GM18519 (cell line): ENCODE measurements at regions not wholly inside any gene's neighbourhood (a gene's known extent, or its start where the extent isn't known, plus 50 kb on each side); places are given as distances from the start of the nearest gene placed in this dataset.
"Not testable (repeated sequence)": the region's sequence is repeated elsewhere in the genome, so short reads cannot be mapped to it uniquely, and the experiment has no call there.

Experiments used
- ATAC-seq: cut with Tn5 transposase; IDR thresholded peaks from one replicate; pipeline ENCODE4 v1.9.1; 2021; ENCODE audit warnings: mild to moderate bottlenecking, moderate library complexity; ENCODE audit not compliant: unreplicated experiment, low FRiP score

DNA sequence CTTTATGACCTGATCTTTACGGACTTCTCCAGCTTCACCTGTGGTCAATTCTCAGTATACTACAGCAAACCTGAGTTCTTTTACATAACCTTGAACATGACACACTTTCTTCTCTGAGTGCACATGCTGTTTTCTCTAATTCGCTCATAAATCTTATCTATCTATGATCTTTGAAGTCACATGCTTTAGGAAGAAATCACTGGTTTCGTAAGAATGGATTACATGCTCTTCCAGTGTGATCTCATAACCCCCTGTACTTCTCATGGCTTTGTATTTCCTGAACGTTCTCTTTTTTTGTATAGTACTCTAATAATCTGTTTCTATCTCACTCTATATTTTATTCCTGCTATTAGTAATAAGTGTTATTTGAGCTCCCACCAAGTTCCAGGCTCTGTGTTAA, 1165.2 kb downstream of the TBL1XR1 start:
- ATAC-seq: no peak

GRCh38 chr3:176016203-176016602, 1157.1 kb downstream of the NAALADL2 start:
- not testable (repeated sequence) for ATAC-seq

DNA sequence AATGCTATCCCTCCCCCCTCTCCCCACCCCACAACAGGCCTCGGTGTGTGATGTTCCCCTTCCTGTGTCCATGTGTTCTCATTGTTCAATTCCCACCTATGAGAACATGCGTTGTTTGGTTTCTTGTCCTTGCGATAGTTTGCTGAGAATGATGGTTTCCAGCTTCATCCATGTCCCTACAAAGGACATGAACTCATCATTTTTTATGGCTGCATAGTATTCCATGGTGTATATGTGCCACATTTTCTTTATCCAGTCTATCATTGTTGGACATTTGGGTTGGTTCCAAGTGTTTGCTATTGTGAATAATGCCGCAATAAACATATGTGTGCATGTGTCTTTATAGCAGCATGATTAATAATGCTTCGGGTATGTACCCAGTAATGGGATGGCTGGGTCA, 1156.1 kb downstream of the NAALADL2 start:
- ATAC-seq: not testable (repeated sequence)

DNA sequence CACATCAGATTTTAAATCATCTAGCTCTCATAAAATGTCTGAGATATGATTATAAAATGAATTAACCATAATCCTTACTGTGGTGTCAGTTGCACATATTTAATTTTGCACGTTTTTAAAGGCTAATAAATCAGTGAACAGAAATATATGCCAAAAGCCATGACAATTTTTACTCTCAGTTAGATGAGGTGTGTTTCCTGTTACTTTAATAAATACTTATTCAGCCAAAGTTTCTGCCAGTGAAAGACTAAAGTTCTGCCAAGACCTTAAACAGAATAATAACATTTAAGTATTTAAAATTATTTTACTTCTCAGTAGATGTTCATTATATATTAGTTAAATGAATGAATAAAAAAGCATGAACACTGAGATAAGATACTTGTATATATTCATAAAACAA, 1150.1 kb downstream of the NAALADL2 start:
- ATAC-seq: no peak

- ATAC-seq: no peak
Observed at GRCh38 chr3:176005564-176005963, 1146.4 kb downstream of the NAALADL2 start.

DNA sequence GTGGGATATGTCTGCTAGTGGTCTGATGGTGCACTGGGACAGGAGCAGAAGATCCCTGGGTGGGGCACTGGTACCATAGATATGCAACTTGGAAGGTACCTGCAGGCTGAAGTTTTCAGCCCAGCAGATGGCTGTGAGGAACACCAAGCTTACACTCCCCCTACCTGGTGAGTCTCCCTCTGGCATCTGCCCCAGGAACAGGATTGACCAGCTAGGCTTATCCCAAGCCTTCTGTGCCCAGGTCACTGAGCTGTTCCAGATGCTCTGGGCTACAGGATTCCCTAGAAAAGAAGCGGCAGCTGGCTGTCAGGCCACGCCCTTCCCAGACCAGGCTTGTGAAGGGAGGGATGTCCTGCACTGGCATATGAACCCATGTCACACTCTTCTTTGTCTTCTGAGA, 1130.0 kb downstream of the NAALADL2 start:
- no peak for ATAC-seq

DNA sequence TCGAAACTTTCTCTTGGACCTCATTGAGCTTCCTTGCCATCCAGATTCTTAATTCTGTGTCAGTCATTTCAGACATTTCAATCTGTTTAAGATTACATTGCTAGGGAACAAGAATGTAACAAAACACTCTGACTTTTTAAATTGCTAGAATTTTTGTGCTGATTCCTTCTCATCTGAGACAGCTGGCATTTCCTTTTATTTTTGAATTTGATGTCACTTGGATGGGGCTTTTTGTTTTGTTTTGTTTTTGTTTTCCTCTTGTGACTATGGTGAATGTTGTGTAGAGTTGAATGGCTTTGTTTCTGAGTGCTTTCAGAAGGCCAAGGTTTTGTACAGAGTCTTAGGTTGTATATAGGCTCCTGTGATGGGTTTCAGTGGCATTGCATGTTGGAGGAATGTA, 1129.3 kb downstream of the NAALADL2 start:
- no peak for ATAC-seq

DNA sequence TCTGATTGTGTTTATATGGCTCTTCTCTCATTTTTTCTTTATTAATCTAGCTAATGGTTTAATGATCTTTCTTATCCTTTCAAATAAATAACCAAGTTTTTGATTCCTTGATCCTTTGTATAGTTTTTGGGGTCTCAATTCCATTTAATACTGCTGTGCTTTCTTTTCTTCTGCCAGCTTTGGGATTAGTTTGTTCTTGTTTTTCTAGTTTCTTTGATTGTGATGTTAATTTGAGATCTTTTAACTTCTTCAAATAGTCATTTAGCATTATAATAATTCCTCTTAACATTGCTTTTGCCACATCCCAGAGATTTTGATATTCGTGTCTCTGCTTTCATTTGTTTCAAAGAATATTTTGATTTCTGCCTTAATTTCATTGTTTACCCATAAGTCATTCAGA, 1126.6 kb downstream of the NAALADL2 start:
- no peak for ATAC-seq

DNA sequence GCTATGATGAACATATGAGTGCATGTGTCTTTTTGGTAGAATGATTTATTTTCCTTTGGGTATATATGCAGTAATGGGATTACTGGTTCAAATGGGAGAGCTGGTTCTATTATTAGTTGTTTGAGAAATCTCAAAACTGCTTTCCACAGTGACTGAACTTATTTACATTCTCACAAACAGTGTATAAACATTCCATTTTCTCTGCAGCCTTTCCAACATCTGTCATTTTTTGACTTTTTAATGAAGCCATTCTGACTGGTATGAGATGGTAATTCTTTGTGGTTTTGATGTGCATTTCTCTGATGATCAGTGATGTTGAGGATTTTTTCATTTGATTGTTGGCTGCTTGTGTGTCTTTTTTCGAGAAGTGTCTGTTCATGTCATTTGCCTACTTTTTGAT, 1124.2 kb downstream of the NAALADL2 start:
- ATAC-seq: no peak

GRCh38 chr3:175980486-175981090, 1121.5 kb downstream of the NAALADL2 start:
- ATAC-seq: no peak

DNA sequence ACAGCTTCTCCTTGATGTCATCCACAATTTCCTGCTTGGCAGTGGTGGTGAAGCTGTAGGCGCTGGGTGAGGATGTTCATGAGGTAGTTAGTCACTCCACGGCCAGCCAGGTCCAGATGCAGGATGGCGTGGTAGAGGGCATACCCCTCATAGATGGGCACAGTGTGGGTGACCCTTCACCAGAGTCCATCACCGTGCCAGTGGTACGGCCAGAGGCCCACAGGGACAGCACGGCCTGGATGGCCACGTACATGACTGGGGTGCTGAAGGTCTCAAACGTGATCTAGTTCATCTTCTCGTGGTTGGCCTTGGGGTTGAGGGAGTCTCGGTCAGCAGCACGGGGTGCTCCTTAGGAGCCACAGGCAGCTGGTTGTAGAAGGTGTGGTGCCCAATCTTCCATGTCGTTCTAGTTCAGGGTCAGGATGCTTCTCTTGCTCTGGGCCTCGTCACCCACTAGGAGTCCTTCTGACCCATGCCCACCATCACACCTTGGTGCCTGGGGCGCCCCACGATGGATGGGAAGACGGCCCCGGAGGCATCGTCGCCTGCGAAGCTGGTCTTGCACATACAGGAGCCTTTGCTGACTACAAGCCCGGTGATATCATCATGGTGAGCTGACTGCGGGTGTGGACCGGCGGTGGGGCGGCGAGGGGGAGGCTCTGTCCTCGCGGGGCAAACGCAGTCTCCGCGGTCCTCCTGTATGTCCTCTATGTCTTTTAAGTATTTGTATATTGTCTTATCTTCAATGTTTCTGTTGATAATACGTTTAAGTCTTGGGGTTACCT, 1119.0 kb downstream of the NAALADL2 start:
- ATAC-seq: no peak

GRCh38 chr3:175969456-175969855, 1110.3 kb downstream of the NAALADL2 start:
- ATAC-seq: no peak

- ATAC-seq: no peak
Observed at GRCh38 chr3:175965036-175965435, 1105.9 kb downstream of the NAALADL2 start.

- no peak for ATAC-seq
Observed at GRCh38 chr3:175957427-175957826, 1098.3 kb downstream of the NAALADL2 start.

DNA sequence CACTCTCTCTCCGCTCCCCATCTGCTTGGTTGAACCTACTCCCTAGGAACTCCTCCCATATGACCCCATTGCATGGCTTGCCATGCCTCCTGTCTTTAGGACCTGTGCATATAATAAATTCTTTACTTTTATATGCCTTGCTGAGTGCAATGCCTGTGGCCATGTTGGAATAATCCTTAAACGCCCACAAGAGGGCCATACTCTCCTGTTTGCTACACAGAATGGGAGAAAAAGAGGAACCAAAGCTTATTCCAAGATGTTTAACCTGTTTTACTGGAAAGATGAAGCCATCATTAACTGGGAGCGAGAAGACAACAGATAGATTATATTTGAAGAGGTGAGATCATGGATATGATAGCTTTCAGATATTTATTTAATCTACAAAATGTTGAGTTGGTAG, 1097.8 kb downstream of the NAALADL2 start:
- no peak for ATAC-seq

DNA sequence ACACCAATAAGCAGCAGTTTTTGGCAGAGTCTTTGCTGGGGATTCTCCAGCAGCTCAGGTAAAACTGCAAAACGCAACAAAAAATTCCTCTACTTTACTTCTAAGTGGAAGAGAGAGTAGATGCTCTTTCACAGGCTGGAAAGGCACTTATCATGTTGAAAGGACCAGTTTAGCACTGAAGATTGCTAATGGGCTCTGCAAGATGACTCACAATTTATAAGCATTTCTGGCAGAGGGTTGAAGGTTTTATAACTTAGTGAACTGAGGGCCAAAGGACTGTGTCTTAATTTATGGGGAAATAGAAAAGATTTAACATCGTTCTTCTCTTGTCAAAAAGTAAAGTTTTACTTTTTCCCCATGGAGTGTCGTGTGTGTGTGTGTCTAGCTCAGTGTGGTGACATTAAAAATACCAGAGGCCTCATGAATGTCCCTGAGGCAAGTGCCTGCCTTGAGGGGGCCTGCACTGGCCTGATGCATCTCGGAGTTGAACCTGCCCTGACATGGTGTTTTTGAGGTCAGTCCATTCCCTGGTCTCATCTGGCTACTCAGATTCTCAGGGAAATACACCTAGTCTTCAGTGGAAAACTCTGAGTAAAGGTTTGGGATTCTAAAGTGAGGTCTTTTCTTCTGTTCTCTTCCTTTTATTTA, 1092.0 kb downstream of the NAALADL2 start:
- no peak for ATAC-seq

DNA sequence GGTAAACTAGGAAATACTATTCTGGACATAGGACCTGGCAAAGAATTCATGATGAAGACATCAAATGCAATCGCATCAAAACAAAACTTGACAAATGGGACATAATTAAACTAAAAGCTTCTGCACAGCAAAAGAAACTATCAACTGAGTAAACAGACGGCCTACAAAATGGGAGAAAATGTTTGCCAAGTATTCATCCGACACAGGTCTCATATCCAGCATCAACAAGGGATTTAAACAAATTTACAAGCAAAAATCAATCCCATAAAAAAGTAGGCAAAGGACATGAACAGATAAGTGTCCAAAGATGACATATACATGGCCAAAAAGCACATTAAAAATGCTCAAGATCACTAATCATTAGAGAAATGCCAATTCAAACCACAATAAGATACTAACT, 1088.9 kb downstream of the NAALADL2 start:
- ATAC-seq: no peak

GRCh38 chr3:175941352-175941751, 1082.2 kb downstream of the NAALADL2 start:
- ATAC-seq: no peak

- no peak for ATAC-seq
Observed at GRCh38 chr3:175940881-175941280, 1081.7 kb downstream of the NAALADL2 start.

GRCh38 chr3:175940243-175940642, 1081.1 kb downstream of the NAALADL2 start:
- no peak for ATAC-seq

DNA sequence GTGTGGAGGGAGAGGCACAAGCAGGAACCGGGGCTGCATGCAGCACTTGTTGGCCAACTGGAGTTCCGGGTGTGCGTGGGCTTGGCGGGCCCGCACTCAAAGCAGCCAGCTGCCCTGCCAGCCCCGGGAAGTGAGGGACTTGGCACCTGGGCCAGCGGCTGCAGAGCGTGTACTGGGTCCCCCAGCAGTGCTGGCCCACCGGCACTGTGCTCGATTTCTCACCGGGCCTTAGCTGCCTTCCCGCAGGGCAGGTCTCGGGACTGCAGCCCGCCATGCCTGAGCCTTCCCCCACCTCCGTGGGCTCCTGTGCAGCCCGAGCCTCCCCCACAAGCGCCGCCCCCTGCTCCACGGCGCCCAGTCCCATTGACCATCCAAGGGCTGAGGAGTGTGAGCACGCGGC, 1078.2 kb downstream of the NAALADL2 start:
- ATAC-seq: not testable (repeated sequence)

DNA sequence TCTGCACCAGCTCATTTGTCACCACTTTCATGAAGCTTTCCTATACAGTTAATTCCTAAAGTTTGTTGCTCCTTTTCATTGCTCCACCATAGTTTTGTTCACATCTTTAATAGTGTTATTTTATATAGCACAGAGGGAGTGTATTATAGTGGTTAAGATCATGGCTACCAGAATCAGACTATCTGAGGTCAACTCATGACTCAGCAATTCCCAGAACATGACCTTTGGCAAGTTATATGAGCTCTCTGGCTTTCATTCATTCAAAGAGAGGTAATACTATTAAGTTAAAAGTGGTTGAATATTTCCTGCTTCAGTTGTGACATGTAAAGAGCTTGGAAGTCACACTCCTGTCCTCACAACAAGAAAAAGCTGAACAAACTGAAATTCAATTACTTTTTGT, 1073.5 kb downstream of the NAALADL2 start:
- no peak for ATAC-seq
